ENCODE measurements at regions not wholly inside any gene's neighbourhood (a gene's known extent, or its start where the extent isn't known, plus 50 kb on each side); places are given as distances from the start of the nearest gene placed in this dataset.

DNA sequence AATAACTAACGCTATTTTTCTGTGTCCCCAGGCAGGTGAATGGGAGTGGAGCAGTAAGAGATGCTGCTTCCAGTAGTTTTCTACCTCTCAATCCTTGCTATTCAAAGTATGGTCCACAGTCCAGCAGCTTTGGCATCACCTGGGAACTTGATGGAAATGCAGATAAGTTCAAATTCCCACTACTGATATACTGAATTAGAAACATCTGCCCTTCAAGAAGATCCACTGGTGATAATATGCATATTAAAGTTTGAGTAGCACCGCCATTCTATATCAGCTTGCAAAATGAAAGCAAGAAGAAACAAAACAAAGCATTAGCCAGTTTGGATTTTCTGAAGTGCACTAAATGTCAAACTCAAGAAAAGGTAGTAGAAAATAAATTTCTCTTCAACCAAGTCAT lies 906.2 kb upstream of the PCDH20 start:
- Histone ChIP-seq H2BK5ac (ENCODE audit: insufficient read length, low read length) (no peak overlapping the region), H3K4ac (ENCODE audit: low read depth, low read length) (no peak overlapping the region), H3K9ac (ENCODE audit: extremely low read depth, insufficient read length, low read length) (no peak overlapping the region), H3T11ph (ENCODE audit: low read length) (no peak overlapping the region), H3K27ac (ENCODE audit: insufficient read length, low read depth, low read length) (no peak overlapping the region), H4K8ac (replicated peaks; ENCODE audit: insufficient read length, low read depth, low read length) (no peak overlapping the region), H3K9me3 (ENCODE audit: control insufficient read depth, low read depth, low read length) (no peaks in the 10 kb centered on the region), H4K91ac (ENCODE audit: insufficient read length, low read depth, low read length) (no peak overlapping the region), H3K56ac (ENCODE audit: insufficient read length, low read depth, low read length) (no peak overlapping the region), H2AFZ (ENCODE audit: low read length) (no peak overlapping the region), H3K23ac (ENCODE audit: insufficient read length, low read depth, low read length) (no peak overlapping the region), H2AK5ac (ENCODE audit: insufficient read length, low read length) (no peak overlapping the region), H3K18ac (ENCODE audit: insufficient read length, low read depth, low read length) (no peak overlapping the region), H2BK15ac (ENCODE audit: low read depth, low read length) (no peak overlapping the region), H4K5ac (ENCODE audit: insufficient read length, low read depth, low read length) (no peak overlapping the region), H2BK120ac (ENCODE audit: low read depth, low read length, poor library complexity, severe bottlenecking) (no peak overlapping the region), H2BK12ac (ENCODE audit: insufficient read length, low read depth, low read length) (no peak overlapping the region), H3K27me3 (ENCODE audit: insufficient read depth, low read length) (no peaks in the 10 kb centered on the region), H3K79me1 (ENCODE audit: insufficient read depth, low read depth, low read length, poor library complexity, severe bottlenecking) (no peaks in the 10 kb centered on the region), H2BK20ac (ENCODE audit: low read depth, low read length, poor library complexity, severe bottlenecking) (no peak overlapping the region), H3K14ac (ENCODE audit: insufficient read depth, low read length) (no peak overlapping the region), H3K4me1 (ENCODE audit: insufficient read depth, low read length) (no peaks in the 10 kb centered on the region), H4K20me1 (ENCODE audit: control insufficient read depth, insufficient read depth, insufficient read length) (no peaks in the 10 kb centered on the region), H3K23me2 (ENCODE audit: insufficient read length, low read depth, low read length, poor library complexity, severe bottlenecking) (no peaks in the 10 kb centered on the region), H3K4me2 (ENCODE audit: insufficient read depth, insufficient read length, low read length) (no peak overlapping the region), H3K79me2 (ENCODE audit: insufficient read depth, low read length) (no peaks in the 10 kb centered on the region)
- no CpG with 5 or more reads among the region's 2 CpGs for WGBS (ENCODE audit: extremely low coverage, insufficient read length, low lambda C conversion rate)
- DNase-seq = no peak
- H3K4me3 Mint-ChIP-seq = no peak overlapping the region
- no peaks in the 10 kb centered on the region for H3K36me3 Mint-ChIP-seq (ENCODE audit: insufficient read depth in 1 of 3, low read depth in 3 of 3)
- H3K27me3 Mint-ChIP-seq (ENCODE audit: low read depth) = no peaks in the 10 kb centered on the region
- no peaks in the 10 kb centered on the region for H3K9me3 Mint-ChIP-seq
- H3K27ac Mint-ChIP-seq = no peak overlapping the region
- no peaks in the 10 kb centered on the region for H3K4me1 Mint-ChIP-seq
- TF ChIP-seq, protein P1, sequence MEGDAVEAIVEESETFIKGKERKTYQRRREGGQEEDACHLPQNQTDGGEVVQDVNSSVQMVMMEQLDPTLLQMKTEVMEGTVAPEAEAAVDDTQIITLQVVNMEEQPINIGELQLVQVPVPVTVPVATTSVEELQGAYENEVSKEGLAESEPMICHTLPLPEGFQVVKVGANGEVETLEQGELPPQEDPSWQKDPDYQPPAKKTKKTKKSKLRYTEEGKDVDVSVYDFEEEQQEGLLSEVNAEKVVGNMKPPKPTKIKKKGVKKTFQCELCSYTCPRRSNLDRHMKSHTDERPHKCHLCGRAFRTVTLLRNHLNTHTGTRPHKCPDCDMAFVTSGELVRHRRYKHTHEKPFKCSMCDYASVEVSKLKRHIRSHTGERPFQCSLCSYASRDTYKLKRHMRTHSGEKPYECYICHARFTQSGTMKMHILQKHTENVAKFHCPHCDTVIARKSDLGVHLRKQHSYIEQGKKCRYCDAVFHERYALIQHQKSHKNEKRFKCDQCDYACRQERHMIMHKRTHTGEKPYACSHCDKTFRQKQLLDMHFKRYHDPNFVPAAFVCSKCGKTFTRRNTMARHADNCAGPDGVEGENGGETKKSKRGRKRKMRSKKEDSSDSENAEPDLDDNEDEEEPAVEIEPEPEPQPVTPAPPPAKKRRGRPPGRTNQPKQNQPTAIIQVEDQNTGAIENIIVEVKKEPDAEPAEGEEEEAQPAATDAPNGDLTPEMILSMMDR (conservative IDR thresholded peaks at IDR 0.05) = no peak
